ENCODE measurements at regions not wholly inside any gene's neighbourhood (a gene's known extent, or its start where the extent isn't known, plus 50 kb on each side); places are given as distances from the start of the nearest gene placed in this dataset.

DNA sequence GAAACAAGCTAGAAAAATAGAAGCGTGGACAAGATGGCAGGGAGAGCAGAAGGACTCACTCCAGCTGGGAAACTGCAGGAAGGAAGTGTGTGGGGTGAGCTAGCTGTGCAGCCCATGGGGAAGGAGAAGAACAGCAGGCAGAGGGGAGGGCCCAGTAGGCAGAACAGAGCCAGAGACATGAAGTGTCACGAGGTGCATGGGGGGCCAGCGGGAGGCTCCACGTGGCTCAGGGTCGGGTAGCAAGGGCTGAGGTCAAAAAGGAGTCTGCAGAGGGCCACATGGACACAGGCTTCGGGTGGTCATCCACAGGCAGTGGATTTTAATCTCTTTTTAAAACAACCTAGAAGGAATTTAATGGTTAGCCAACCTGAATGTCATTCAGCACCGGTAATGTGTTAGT lies 669.0 kb downstream of the BCL11B start:
- ATAC-seq = no peak
- Mint-ChIP-seq H3K9me3 (peaks cover 4% of the 10 kb centered on the region), H3K27ac (no peak overlapping the region), H3K4me1 (no peaks in the 10 kb centered on the region), H3K27me3 (ENCODE audit: low read depth) (no peaks in the 10 kb centered on the region), H3K36me3 (0 out of 2 replicates have a peak, but pooled peaks cover 2% of the 10 kb centered on the region), H3K4me3 (no peak overlapping the region)
- ChIA-PET POLR2A (no interaction called here), CTCF (no interaction called here)
- TF ChIP-seq, protein P1, sequence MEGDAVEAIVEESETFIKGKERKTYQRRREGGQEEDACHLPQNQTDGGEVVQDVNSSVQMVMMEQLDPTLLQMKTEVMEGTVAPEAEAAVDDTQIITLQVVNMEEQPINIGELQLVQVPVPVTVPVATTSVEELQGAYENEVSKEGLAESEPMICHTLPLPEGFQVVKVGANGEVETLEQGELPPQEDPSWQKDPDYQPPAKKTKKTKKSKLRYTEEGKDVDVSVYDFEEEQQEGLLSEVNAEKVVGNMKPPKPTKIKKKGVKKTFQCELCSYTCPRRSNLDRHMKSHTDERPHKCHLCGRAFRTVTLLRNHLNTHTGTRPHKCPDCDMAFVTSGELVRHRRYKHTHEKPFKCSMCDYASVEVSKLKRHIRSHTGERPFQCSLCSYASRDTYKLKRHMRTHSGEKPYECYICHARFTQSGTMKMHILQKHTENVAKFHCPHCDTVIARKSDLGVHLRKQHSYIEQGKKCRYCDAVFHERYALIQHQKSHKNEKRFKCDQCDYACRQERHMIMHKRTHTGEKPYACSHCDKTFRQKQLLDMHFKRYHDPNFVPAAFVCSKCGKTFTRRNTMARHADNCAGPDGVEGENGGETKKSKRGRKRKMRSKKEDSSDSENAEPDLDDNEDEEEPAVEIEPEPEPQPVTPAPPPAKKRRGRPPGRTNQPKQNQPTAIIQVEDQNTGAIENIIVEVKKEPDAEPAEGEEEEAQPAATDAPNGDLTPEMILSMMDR (IDR thresholded peaks at IDR 0.05) = no peak
- no peak for TF ChIP-seq IRF2 (CRISPR knock-in tag; IDR thresholded peaks at IDR 0.05; ENCODE audit: borderline replicate concordance, low read depth)
- TF ChIP-seq, protein P2, sequence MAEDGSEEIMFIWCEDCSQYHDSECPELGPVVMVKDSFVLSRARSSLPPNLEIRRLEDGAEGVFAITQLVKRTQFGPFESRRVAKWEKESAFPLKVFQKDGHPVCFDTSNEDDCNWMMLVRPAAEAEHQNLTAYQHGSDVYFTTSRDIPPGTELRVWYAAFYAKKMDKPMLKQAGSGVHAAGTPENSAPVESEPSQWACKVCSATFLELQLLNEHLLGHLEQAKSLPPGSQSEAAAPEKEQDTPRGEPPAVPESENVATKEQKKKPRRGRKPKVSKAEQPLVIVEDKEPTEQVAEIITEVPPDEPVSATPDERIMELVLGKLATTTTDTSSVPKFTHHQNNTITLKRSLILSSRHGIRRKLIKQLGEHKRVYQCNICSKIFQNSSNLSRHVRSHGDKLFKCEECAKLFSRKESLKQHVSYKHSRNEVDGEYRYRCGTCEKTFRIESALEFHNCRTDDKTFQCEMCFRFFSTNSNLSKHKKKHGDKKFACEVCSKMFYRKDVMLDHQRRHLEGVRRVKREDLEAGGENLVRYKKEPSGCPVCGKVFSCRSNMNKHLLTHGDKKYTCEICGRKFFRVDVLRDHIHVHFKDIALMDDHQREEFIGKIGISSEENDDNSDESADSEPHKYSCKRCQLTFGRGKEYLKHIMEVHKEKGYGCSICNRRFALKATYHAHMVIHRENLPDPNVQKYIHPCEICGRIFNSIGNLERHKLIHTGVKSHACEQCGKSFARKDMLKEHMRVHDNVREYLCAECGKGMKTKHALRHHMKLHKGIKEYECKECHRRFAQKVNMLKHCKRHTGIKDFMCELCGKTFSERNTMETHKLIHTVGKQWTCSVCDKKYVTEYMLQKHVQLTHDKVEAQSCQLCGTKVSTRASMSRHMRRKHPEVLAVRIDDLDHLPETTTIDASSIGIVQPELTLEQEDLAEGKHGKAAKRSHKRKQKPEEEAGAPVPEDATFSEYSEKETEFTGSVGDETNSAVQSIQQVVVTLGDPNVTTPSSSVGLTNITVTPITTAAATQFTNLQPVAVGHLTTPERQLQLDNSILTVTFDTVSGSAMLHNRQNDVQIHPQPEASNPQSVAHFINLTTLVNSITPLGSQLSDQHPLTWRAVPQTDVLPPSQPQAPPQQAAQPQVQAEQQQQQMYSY (CRISPR knock-in tag; IDR thresholded peaks at IDR 0.05) = no peak
- no peak for TF ChIP-seq ZNF416 (CRISPR knock-in tag; IDR thresholded peaks at IDR 0.05)
- no peak for TF ChIP-seq JUN (CRISPR knock-in tag; IDR thresholded peaks at IDR 0.05)
- TF ChIP-seq, protein P3, sequence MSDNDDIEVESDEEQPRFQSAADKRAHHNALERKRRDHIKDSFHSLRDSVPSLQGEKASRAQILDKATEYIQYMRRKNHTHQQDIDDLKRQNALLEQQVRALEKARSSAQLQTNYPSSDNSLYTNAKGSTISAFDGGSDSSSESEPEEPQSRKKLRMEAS (CRISPR knock-in tag; IDR thresholded peaks at IDR 0.05) = no peak
- TF ChIP-seq RELA (CRISPR knock-in tag; IDR thresholded peaks at IDR 0.05; ENCODE audit: borderline replicate concordance) = no peak
- TF ChIP-seq, protein P4, sequence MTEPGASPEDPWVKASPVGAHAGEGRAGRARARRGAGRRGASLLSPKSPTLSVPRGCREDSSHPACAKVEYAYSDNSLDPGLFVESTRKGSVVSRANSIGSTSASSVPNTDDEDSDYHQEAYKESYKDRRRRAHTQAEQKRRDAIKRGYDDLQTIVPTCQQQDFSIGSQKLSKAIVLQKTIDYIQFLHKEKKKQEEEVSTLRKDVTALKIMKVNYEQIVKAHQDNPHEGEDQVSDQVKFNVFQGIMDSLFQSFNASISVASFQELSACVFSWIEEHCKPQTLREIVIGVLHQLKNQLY (CRISPR knock-in tag; IDR thresholded peaks at IDR 0.05) = no peak
- no peak for TF ChIP-seq TEAD1 (CRISPR knock-in tag; IDR thresholded peaks at IDR 0.05)
- TF ChIP-seq ZNF138 (CRISPR knock-in tag; conservative IDR thresholded peaks at IDR 0.05) = no peak
- TF ChIP-seq GTF2I (CRISPR knock-in tag; conservative IDR thresholded peaks at IDR 0.05) = no peak
- no peak for TF ChIP-seq HMGA2 (CRISPR knock-in tag; IDR thresholded peaks at IDR 0.05)
- DNase-seq (ENCODE audit: low spot score) = no peak

DNA sequence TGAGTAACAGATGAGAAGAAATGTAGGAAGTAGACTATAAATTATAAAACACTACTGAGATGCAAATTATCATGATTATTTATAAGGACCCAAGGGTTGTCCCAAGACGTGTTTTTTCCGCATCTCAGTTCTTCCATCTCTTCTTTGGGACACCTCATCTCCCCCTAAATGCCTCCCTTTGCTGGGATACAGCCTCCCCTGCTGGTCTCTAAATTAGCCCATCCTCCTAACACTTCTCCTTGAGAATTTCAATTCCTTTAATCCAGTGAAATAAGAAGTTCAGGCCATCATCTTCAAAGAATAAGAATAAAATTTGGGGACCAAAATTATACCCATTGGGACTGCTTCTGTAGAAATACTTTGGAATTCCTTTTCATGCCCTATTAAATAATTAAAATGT lies 667.0 kb downstream of the BCL11B start:
- TF ChIP-seq GRHL2 (CRISPR knock-in tag; IDR thresholded peaks at IDR 0.05; ENCODE audit: insufficient replicate concordance, severe bottlenecking) = no peak
- TF ChIP-seq, protein P5, sequence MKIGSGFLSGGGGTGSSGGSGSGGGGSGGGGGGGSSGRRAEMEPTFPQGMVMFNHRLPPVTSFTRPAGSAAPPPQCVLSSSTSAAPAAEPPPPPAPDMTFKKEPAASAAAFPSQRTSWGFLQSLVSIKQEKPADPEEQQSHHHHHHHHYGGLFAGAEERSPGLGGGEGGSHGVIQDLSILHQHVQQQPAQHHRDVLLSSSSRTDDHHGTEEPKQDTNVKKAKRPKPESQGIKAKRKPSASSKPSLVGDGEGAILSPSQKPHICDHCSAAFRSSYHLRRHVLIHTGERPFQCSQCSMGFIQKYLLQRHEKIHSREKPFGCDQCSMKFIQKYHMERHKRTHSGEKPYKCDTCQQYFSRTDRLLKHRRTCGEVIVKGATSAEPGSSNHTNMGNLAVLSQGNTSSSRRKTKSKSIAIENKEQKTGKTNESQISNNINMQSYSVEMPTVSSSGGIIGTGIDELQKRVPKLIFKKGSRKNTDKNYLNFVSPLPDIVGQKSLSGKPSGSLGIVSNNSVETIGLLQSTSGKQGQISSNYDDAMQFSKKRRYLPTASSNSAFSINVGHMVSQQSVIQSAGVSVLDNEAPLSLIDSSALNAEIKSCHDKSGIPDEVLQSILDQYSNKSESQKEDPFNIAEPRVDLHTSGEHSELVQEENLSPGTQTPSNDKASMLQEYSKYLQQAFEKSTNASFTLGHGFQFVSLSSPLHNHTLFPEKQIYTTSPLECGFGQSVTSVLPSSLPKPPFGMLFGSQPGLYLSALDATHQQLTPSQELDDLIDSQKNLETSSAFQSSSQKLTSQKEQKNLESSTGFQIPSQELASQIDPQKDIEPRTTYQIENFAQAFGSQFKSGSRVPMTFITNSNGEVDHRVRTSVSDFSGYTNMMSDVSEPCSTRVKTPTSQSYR (CRISPR knock-in tag; IDR thresholded peaks at IDR 0.05) = no peak
- TF ChIP-seq, protein P6, sequence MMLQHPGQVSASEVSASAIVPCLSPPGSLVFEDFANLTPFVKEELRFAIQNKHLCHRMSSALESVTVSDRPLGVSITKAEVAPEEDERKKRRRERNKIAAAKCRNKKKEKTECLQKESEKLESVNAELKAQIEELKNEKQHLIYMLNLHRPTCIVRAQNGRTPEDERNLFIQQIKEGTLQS (CRISPR knock-in tag; conservative IDR thresholded peaks at IDR 0.05) = no peak
- TF ChIP-seq, protein P2 (CRISPR knock-in tag; IDR thresholded peaks at IDR 0.05) = no peak
- TF ChIP-seq RELA (CRISPR knock-in tag; IDR thresholded peaks at IDR 0.05; ENCODE audit: borderline replicate concordance) = no peak
- no peak for TF ChIP-seq NR2C2 (CRISPR knock-in tag; IDR thresholded peaks at IDR 0.05)
- TF ChIP-seq, protein P7, sequence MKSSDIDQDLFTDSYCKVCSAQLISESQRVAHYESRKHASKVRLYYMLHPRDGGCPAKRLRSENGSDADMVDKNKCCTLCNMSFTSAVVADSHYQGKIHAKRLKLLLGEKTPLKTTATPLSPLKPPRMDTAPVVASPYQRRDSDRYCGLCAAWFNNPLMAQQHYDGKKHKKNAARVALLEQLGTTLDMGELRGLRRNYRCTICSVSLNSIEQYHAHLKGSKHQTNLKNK (CRISPR knock-in tag; IDR thresholded peaks at IDR 0.05) = no peak
- TF ChIP-seq JAZF1 (CRISPR knock-in tag; IDR thresholded peaks at IDR 0.05) = no peak
- Mint-ChIP-seq H3K27ac (no peak overlapping the region), H3K27me3 (ENCODE audit: low read depth) (no peaks in the 10 kb centered on the region), H3K36me3 (no peaks in the 10 kb centered on the region), H3K4me1 (no peaks in the 10 kb centered on the region), H3K9me3 (no peaks in the 10 kb centered on the region), H3K4me3 (no peak overlapping the region)
- POLR2A ChIA-PET = no interaction called here
- no peak for DNase-seq (ENCODE audit: low spot score)
- no peak for ATAC-seq
- CTCF ChIA-PET = no interaction called here

All from WTC11 (cell line).